ENCODE measurements at regions not wholly inside any gene's neighbourhood (a gene's known extent, or its start where the extent isn't known, plus 50 kb on each side); places are given as distances from the start of the nearest gene placed in this dataset.

DNA sequence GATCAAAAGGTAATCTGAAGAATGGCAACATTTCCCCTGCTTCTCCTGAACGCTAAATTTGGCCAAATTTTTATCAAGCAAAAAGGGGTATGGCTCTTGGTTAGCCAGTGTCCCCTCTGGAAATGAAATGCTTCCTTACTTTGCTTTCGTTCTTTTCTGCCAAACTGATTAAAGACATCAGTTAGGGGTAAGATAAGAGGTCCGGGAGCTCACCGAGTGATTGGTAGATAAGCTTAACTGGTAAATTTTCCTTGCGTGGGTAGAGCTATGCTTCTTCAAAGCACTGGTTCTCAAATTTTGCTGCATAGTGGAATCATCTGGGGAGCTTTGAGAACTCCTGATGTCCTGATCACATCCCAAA is 62.7 kb upstream of the MAPRE2 start:
- TF ChIP-seq, protein P1, sequence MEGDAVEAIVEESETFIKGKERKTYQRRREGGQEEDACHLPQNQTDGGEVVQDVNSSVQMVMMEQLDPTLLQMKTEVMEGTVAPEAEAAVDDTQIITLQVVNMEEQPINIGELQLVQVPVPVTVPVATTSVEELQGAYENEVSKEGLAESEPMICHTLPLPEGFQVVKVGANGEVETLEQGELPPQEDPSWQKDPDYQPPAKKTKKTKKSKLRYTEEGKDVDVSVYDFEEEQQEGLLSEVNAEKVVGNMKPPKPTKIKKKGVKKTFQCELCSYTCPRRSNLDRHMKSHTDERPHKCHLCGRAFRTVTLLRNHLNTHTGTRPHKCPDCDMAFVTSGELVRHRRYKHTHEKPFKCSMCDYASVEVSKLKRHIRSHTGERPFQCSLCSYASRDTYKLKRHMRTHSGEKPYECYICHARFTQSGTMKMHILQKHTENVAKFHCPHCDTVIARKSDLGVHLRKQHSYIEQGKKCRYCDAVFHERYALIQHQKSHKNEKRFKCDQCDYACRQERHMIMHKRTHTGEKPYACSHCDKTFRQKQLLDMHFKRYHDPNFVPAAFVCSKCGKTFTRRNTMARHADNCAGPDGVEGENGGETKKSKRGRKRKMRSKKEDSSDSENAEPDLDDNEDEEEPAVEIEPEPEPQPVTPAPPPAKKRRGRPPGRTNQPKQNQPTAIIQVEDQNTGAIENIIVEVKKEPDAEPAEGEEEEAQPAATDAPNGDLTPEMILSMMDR (IDR thresholded peaks at IDR 0.05; ENCODE audit: insufficient read depth, low read length) = no peak
- TF ChIP-seq POLR2AphosphoS5 (IDR thresholded peaks at IDR 0.05; ENCODE audit: low read depth) (no peak), SPI1 (IDR thresholded peaks at IDR 0.05; ENCODE audit: borderline replicate concordance, low read depth) (no peak), GABPA (IDR thresholded peaks at IDR 0.05; ENCODE audit: low read depth) (no peak)
- TF ChIP-seq, protein P2, sequence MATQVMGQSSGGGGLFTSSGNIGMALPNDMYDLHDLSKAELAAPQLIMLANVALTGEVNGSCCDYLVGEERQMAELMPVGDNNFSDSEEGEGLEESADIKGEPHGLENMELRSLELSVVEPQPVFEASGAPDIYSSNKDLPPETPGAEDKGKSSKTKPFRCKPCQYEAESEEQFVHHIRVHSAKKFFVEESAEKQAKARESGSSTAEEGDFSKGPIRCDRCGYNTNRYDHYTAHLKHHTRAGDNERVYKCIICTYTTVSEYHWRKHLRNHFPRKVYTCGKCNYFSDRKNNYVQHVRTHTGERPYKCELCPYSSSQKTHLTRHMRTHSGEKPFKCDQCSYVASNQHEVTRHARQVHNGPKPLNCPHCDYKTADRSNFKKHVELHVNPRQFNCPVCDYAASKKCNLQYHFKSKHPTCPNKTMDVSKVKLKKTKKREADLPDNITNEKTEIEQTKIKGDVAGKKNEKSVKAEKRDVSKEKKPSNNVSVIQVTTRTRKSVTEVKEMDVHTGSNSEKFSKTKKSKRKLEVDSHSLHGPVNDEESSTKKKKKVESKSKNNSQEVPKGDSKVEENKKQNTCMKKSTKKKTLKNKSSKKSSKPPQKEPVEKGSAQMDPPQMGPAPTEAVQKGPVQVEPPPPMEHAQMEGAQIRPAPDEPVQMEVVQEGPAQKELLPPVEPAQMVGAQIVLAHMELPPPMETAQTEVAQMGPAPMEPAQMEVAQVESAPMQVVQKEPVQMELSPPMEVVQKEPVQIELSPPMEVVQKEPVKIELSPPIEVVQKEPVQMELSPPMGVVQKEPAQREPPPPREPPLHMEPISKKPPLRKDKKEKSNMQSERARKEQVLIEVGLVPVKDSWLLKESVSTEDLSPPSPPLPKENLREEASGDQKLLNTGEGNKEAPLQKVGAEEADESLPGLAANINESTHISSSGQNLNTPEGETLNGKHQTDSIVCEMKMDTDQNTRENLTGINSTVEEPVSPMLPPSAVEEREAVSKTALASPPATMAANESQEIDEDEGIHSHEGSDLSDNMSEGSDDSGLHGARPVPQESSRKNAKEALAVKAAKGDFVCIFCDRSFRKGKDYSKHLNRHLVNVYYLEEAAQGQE (IDR thresholded peaks at IDR 0.05; ENCODE audit: insufficient replicate concordance, low read depth) = no peak

Measured in HL-60 (cell line).